GM23248 (cell line): ENCODE measurements at regions not wholly inside any gene's neighbourhood (a gene's known extent, or its start where the extent isn't known, plus 50 kb on each side); places are given as distances from the start of the nearest gene placed in this dataset.

Source experiments
- EZH2 ChIP-seq: fragments of 200-600 bp; sonication (generic); IDR thresholded peaks from 2 replicates; pipeline ENCODE4 v1.6.1; 2018; ENCODE audit warnings: antibody characterized with exemption, mild to moderate bottlenecking; ENCODE audit not compliant: insufficient read depth, poor library complexity, severe bottlenecking
- EZH2phosphoT487 ChIP-seq: fragments of 200-600 bp; sonication (generic); IDR thresholded peaks from 2 replicates; pipeline ENCODE4 v1.6.1; 2018; ENCODE audit warnings: antibody characterized with exemption, moderate library complexity, mild to moderate bottlenecking, low read depth; ENCODE audit not compliant: insufficient read depth

- TF ChIP-seq EZH2phosphoT487 (no peak), EZH2 (no peak)
Observed at GRCh38 chr4:154010371-154010770, 221.5 kb upstream of the SFRP2 start.
